GM21737 (cell line): ENCODE measurements at regions not wholly inside any gene's neighbourhood (a gene's known extent, or its start where the extent isn't known, plus 50 kb on each side); places are given as distances from the start of the nearest gene placed in this dataset.

Experiments
- ATAC-seq: cut with Tn5 transposase; IDR thresholded peaks from one replicate; pipeline ENCODE4 v1.9.1; 2021; ENCODE audit warnings: mild to moderate bottlenecking, moderate library complexity; ENCODE audit not compliant: unreplicated experiment

DNA sequence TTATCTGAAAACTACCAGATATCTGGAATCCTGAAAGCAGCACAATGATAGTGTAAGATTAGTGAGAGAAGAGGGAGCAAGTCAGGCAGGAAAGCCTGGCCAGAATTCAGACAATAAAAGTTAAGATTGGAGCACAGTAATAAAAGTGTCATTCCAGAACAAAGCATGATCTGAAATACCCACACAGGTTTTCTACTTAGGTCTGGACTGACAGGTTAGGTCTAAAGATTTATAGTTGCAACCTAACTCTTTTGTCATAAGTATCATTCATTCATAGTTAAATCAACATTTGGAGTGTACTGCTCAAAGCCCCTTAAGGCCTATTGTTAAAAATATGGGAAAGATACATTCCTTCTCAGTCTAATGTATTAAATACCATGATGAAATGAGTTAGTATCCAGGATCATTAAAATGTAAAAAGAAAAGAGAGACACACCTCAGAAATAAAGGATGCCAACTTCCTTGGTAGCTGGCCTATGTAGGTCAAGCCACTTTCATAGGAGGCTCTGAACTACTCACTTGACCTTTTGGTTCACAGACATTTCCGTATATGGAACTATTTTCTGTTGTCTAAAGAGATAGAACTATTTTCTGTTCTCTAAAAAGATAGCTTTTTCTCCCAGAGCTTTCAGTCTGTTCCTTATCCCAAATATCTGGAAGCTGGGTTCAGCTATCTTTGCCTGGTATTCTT is 105.2 kb downstream of the FAS start:
- no peak for ATAC-seq

DNA sequence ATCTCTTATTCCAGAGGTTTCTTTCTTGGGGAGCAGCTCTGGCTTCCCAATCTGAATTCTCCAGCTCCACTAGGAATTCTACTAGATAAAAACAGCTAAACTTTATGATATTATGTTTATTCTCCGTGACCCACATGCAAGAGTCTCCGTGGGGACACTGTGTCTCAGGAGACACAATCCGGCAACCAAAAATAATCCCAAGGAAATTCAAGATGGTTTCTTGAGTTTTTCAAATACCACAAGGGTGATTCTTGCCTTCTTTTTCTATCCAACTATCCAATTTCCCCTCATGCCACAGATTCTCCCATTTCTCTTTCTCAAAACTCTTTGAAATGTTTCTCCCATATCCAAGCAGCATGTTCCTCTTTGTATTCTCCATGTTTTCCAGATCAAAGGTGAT is 103.1 kb downstream of the FAS start:
- no peak for ATAC-seq

GRCh38 chr10:89092981-89093380 is 102.4 kb downstream of the FAS start:
- no peak for ATAC-seq

DNA sequence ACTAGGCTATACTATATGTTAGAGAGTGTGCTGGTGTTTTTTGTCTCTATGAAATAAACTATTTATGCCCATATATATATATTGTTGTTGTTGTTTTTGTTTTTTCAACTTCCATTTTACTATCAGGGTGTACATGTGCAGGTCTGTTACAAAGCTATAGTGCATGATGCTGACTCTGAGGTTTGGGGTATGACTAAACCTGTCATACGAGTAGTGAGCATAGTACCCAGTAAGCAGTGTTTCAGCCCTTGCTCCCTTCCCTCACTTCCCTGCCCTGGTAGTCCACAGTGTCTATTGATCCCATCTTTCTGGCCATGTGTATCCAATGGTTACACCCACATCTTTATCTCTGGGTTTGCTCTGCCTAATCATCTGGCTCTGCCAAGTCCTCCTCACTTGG is 101.8 kb downstream of the FAS start:
- no peak for ATAC-seq

- ATAC-seq: no peak
Observed at GRCh38 chr10:89091496-89091895, 100.9 kb downstream of the FAS start.

DNA sequence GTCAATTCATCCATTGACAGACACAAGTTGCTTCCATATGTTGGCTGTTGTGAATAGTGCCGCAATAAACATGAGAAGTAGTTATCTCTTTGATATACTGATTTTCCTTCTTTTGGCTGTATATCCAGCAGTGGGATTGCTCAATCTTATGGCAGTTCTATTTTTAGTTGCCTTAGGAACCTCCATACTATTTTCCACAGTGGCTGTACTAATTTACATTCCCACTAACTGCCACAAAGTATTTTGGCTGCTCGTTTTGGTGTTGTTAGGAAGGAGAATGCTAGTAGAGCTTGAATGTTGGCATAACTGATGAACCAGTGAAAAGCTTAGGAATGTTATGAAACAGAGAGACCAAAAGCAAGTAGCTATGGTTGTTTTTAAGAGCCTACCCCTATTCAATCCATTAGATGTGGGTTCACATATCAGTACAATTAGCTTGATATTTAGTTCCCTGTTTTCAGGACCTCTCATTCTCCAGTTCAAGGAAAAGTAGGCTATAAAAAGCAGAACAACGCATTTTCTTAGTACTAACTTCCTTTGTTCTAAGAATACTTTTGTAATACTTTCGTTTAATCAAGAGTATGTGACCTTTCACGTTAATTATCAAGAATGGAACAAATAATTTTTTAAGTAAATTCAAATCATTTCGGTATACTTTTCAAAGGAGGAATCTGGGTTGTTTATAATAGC is 100.3 kb downstream of the FAS start:
- no peak for ATAC-seq

DNA sequence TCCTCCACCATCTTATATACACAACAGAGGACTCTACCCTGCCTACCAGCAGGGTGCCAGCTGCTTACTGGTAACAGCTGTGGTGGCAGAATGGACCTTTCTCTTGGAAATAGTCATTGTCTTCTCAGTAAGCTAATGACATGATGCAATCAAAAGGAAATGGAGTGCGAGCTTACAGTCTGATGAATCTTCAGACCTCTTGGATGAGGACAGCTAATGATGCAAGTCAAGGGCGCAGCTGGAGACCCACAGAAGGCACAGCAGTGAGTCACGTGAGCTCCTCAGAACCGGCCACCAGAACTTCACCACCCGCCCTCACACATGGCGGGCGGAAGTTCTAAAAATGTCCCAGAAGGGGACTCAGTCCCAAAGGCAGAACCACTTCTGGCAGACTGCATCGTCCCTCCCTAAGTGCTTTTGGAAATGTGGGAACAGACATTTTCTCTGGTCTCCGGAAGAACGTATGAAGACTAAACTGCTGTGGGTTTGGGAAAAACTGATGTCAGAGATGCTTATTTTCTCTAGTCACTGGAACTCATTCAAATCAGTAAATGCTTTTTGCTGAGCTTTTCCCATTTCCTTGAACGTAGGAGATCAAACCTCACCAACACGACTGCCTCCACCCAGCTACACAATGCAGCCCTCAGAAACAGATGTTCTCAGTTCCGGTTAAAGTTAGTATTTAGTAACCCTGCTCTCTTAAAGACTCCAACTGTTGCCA is 96.4 kb downstream of the FAS start:
- no peak for ATAC-seq

GRCh38 chr10:89085153-89085552 is 94.6 kb downstream of the FAS start:
- no peak for ATAC-seq

- ATAC-seq: no peak
Observed at GRCh38 chr10:89082086-89082485, 91.5 kb downstream of the FAS start.

DNA sequence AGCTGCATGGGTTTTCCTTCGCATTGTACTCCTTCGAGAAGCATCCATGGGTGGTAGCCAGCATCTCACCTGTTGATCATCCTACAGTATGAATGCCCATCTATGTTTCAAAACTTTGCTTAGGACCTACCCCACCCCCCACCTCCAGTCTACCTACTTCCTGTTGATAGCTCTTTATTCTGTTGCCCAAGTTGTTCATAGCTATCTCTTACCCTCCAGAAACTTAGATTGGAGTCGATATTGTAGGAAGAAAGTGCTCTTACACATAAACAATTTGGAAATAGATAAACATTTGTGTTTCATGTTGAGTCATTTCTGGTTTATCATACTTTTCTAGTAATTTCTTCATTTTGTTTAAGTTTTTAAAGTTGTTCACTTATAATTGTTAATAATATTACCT is 90.1 kb downstream of the FAS start:
- ATAC-seq: no peak

DNA sequence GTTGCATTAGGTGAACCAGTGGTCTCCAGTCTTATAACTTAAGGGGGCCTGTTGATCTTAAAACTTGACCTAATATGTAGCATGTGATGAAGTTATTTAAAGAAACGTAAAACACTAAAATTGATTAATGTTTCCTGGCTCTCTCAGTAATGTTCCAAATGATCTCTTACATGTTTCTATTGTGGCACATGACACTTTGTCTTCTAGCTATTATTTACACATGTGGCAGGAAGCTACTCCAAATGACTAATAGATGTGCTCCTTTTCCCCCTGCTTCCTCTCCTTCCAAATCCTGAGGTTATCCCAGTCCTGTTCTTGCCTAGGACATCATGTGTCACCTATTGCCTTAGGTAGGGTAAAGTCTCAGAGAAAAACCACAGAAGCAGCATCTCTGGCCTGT is 89.4 kb downstream of the FAS start:
- ATAC-seq: no peak

DNA sequence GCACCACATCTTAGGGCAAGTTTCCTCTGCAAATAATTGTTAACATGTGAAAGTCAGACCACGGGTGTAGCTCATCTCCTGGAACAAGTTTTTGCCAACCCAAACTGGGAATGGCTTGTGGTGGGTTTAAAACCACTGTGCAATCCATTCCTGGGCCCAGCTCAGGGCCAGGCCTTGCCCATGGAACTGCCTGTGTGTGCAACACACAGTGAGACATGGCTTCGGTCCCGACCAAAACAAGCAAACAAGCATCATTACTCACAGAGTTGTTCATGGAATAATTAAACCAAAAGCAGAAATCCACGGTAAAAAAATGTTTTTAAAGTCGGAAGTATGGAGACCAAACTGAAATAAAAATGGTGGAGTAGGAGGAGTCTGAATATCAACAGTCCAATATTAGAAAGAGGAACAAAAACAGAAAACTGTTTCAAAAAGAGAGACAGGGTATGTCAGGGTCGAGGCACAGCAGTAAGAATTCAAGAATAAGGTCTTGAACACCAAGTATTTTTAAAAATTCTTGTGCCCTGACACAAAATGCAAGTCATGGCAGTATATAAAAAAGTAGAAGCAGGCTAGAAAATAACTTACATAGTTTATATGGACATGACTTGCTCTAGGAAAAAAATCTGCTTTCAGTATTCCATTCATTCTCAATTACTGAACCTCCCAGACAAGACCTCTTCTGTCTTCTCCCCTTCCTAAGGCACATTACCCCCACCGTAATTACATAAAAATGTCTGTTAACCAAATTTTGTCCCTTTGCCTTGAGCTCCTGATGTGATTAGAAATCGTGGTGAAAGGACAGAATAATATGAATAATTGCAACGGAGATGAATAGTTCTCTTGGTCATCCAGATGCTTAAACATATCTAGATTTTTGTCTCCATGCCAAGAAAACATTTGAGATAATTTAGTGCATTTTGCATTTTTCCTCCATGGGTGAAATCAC is 88.4 kb downstream of the FAS start:
- ATAC-seq: no peak

DNA sequence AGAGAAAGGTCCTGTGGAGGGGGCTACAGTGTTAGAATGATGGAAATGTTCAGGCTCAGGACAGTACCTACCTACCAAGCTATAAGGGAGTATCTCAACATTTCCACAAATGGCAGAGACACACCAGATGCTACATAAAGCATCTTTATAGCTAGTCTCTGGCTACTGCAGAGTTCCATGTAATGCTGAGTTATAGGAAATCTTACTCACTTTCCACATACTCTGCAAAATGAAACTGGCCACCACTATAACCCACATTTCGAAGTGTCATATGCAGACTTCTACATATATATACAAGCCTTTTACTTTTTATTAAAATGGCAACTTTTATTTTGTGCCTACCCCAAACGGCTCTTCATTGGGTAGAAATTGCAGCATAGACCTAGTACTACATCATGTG is 85.5 kb downstream of the FAS start:
- ATAC-seq: no peak

DNA sequence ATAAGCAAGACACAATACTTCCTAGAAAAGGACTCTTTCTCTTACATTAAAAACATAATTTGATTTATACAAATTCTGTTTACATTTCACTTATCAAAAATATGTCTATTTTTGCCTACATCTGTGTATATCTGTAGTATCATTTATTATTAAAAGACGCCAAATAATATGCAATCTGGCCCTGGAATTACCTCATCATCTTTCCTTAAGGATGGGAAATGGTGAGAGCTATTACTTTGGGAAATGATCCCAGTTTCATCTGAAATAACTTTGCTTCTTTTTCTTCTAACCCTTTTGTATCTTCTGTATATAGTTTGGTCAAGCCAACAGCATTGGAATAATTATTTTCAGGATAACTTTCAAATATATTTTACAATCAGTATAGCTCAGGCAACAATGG is 85.0 kb downstream of the FAS start:
- ATAC-seq: no peak

DNA sequence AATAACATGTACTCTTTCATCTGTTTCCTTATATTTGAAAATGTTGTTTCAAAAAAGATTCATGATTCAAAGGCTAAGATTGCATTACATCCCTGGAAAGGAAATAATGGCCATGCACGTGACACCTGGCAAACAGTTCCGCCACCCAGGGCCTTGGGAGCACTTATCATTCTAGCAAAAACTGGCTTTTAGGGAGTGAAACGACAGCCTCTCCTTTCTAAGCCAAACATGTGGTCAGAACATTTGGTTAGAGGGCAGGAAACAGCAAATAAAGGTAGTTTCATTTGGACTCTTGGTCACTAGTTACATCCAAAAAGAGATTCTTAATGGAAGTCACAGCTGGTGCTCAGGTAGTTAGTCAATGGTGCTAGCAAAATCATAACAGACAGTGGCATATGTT is 83.5 kb downstream of the FAS start:
- ATAC-seq: no peak

DNA sequence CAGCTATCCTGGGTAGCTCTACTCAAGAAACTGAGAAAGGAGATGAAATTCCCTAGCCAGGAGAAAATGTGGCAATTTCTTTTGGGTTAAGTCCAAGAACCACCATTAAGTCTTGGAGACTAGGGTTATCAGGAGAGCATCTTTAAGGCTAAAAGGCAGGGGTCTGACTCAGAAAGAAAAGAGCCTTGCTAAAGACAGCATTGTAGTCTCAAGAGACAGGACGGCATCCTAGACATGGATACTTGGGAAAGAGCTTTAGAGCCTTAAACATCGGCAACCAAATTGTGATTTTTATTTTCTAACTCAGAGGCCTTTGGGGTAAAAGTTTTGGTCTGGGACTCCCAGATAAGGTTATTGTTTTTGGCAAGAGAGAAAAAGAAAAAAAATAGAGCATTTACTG is 83.1 kb downstream of the FAS start:
- ATAC-seq: no peak

DNA sequence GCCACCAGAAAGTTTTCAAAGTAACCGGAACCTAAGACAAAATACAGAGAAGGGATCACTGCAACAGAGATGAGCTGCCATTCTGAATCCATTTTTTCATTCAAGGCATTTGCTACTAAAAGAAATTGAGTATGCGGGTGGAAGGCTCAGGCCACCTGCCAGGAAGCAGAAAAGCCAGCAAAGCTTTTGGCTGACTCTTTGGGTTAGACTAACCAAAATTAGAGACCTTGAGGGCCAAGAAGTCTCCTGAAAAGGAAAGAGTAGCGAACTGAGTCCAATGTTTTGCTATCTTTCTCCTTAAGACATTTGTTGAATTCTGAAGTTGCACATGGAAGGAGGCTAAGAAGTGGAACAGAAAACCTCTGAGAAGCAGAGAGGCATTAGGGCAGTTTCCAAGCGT is 79.0 kb downstream of the FAS start:
- no peak for ATAC-seq
